Esophagus muscularis mucosa (tissue), 4 donors: ENCODE measurements at regions not wholly inside any gene's neighbourhood (a gene's known extent, or its start where the extent isn't known, plus 50 kb on each side); places are given as distances from the start of the nearest gene placed in this dataset.

Source experiments
- DNase-seq: peaks from one replicate; pipeline ENCODE4 v3.0.0-alpha.2; 2017; ENCODE audit errors: extremely low spot score
- H3K27ac ChIP-seq, 4 donors: fragments of 200-600 bp; sonication (generic); replicated peaks in 1 of 4; 1 replicate in 3 of 4; 2 replicates in 1 of 4; pipeline ENCODE4 v1.5.1; 2016 to 2019; ENCODE audit warnings: mild to moderate bottlenecking in 1 of 4
- H3K27me3 ChIP-seq, 4 donors: fragments of 200-600 bp; sonication (generic); one replicate each; pipeline versions ENCODE4 v1.5.1 to v1.6.0; 2016 to 2019
- H3K36me3 ChIP-seq, 4 donors: fragments of 200-600 bp; sonication (generic); one replicate each; pipeline ENCODE4 v1.5.1; 2016 to 2019
- H3K4me1 ChIP-seq, 4 donors: fragments of 200-600 bp; sonication (generic); one replicate each; pipeline ENCODE4 v1.5.1; 2016 to 2019
- H3K4me3 ChIP-seq, 4 donors: fragments of 200-600 bp; sonication (generic); 1 replicate in 2 of 4; 2 replicates in 2 of 4; pipeline ENCODE4 v1.5.1; 2016 to 2019; ENCODE audit warnings: mild to moderate bottlenecking in 4 of 4, moderate library complexity in 1 of 4
- H3K9me3 ChIP-seq, 4 donors: fragments of 200-600 bp; sonication (generic); 1 replicate in 3 of 4; 2 replicates in 1 of 4; pipeline ENCODE4 v1.5.1; 2016 to 2019
- EP300 ChIP-seq: sonication (generic); formaldehyde crosslinking; IDR thresholded peaks from one replicate; pipeline ENCODE4 v1.6.1; 2017; ENCODE audit warnings: antibody characterized with exemption
- POLR2A ChIP-seq: fragments of 450-650 bp; IDR thresholded peaks from one replicate; pipeline ENCODE4 v1.6.1; 2017; ENCODE audit warnings: antibody characterized with exemption, moderate library complexity, mild to moderate bottlenecking, low read depth
- POLR2AphosphoS5 ChIP-seq, 2 donors: sonication (generic); formaldehyde crosslinking; IDR thresholded peaks; one replicate each; pipeline ENCODE4 v1.6.1; 2017; ENCODE audit warnings: antibody characterized with exemption in 2 of 2
- WGBS: methylation state at CpG from one replicate; pipeline ENCODE4 v1.1.5; 2018; 5-methylcytosine and 5-hydroxymethylcytosine counted together
- intact Hi-C: fragments of 100-400 bp; cut with DNase I; formaldehyde crosslinking; loops from one replicate; pipeline ENCODE4 v1.15.1; 2023
- TF ChIP-seq, protein P1 (sequence below), 3 experiments: fragments of 200-600 bp in 2 of 3; fragments of 450-650 bp in 1 of 3; sonication (generic) in 2 of 3; IDR thresholded peaks; one replicate each; pipeline ENCODE4 v1.5.1; 2017 to 2019; ENCODE audit warnings: antibody characterized with exemption in 3 of 3, mild to moderate bottlenecking in 2 of 3, moderate library complexity in 1 of 3

DNA sequence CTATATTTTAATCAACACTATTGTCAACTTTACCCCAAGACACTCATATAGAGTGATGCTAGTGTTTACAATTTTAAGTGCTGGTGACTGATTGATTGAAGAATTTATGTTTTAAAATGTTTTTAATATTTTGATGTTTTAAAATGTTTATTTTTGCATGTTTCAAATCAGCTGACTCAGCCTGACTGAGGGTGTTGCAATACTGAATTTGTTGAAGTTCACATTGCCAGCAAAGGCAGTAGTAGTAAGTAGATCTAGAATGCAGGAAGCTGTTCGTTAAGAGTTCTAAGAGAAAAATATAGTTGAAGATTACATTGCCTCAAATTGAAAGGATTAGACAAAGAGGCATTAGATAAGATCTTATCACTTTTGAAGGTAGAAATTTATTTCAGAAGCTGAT, 977.6 kb downstream of the IGSF11 start:
- intact Hi-C loops: no loop called here

GRCh38 chr3:118059096-118059495, 975.5 kb downstream of the IGSF11 start:
- DNase-seq: no peak
- Histone ChIP-seq H3K36me3 (no peaks in the 10 kb centered on the region), H3K27me3 (no peaks in the 10 kb centered on the region), H3K27ac (no peak overlapping the region), H3K4me1 (no peaks in the 10 kb centered on the region), H3K9me3 (no peaks in the 10 kb centered on the region), H3K4me3 (no peak overlapping the region)
- no peak for TF ChIP-seq EP300
- TF ChIP-seq POLR2AphosphoS5 (IDR thresholded peaks at IDR 0.05): no peak
- TF ChIP-seq, protein P1, sequence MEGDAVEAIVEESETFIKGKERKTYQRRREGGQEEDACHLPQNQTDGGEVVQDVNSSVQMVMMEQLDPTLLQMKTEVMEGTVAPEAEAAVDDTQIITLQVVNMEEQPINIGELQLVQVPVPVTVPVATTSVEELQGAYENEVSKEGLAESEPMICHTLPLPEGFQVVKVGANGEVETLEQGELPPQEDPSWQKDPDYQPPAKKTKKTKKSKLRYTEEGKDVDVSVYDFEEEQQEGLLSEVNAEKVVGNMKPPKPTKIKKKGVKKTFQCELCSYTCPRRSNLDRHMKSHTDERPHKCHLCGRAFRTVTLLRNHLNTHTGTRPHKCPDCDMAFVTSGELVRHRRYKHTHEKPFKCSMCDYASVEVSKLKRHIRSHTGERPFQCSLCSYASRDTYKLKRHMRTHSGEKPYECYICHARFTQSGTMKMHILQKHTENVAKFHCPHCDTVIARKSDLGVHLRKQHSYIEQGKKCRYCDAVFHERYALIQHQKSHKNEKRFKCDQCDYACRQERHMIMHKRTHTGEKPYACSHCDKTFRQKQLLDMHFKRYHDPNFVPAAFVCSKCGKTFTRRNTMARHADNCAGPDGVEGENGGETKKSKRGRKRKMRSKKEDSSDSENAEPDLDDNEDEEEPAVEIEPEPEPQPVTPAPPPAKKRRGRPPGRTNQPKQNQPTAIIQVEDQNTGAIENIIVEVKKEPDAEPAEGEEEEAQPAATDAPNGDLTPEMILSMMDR (IDR thresholded peaks at IDR 0.05): no peak
- no peak for TF ChIP-seq POLR2A
- intact Hi-C loops: no loop called here

More for the DNA sequence above, 977.6 kb downstream of the IGSF11 start:
- no peak for DNase-seq
- H3K9me3 ChIP-seq: no peaks in the 10 kb centered on the region
- no peak for TF ChIP-seq POLR2AphosphoS5 (IDR thresholded peaks at IDR 0.05)
- TF ChIP-seq EP300: no peak
- TF ChIP-seq, protein P1 (IDR thresholded peaks at IDR 0.05): no peak
- TF ChIP-seq POLR2A: no peak
- no peak overlapping the region for H3K4me3 ChIP-seq
- H3K27ac ChIP-seq: no peak overlapping the region
- no peaks in the 10 kb centered on the region for H3K4me1 ChIP-seq
- no peaks in the 10 kb centered on the region for H3K27me3 ChIP-seq
- WGBS: 71% methylated on average over 1 of the region's 1 CpG
- H3K36me3 ChIP-seq: no peaks in the 10 kb centered on the region

- H3K27me3 ChIP-seq: no peaks in the 10 kb centered on the region
- H3K4me3 ChIP-seq: no peak overlapping the region
- H3K4me1 ChIP-seq: no peaks in the 10 kb centered on the region
- TF ChIP-seq POLR2A (no peak), POLR2AphosphoS5 (IDR thresholded peaks at IDR 0.05) (no peak), EP300 (no peak)
- TF ChIP-seq, protein P1 (IDR thresholded peaks at IDR 0.05): no peak
- H3K27ac ChIP-seq: no peak overlapping the region
- WGBS: 83% methylated on average over 4 of the region's 4 CpGs
- intact Hi-C loops: no loop called here
- H3K36me3 ChIP-seq: no peaks in the 10 kb centered on the region
- H3K9me3 ChIP-seq: peaks cover 0 to 12% (median 0%) of the 10 kb centered on the region in 4 donors
- DNase-seq: no peak
These were observed 967.2 kb downstream of the IGSF11 start for GRCh38 chr3:118067439-118067838.

DNA sequence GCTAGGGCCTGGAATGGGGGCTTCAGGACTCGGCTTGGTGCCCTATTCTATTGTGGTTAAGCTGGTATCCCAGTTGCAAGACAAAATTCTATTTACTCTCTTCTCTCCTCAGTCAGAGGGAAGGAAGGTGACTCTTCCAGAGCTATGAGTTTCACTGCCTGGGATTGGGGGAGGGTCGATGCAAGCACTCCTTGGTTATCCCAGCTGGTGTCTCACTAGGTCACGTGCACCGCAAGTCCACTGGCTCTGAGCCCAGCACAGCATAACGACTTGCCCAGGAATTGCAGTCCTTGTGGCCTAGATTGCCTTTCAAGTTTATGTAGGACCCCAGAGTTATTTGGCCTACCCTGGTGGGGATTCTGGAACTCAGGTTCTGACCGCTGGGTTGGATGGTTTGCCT, 958.8 kb downstream of the IGSF11 start:
- no peaks in the 10 kb centered on the region for H3K4me1 ChIP-seq
- H3K36me3 ChIP-seq: no peaks in the 10 kb centered on the region
- H3K27me3 ChIP-seq: no peaks in the 10 kb centered on the region
- no peak overlapping the region for H3K27ac ChIP-seq
- WGBS: 68% methylated on average over 6 of the region's 6 CpGs
- TF ChIP-seq, protein P1 (IDR thresholded peaks at IDR 0.05): no peak
- no peak for TF ChIP-seq POLR2A
- TF ChIP-seq POLR2AphosphoS5 (IDR thresholded peaks at IDR 0.05): no peak
- no peak for TF ChIP-seq EP300
- intact Hi-C loops: no loop called here
- no peak for DNase-seq
- no peak overlapping the region for H3K4me3 ChIP-seq
- peaks cover 0 to 20% (median 6%) of the 10 kb centered on the region in 4 donors for H3K9me3 ChIP-seq

- WGBS: 66% methylated on average over 1 of the region's 1 CpG
- intact Hi-C loops: no loop called here
- TF ChIP-seq POLR2AphosphoS5 (IDR thresholded peaks at IDR 0.05) (no peak), EP300 (no peak), POLR2A (no peak)
- TF ChIP-seq, protein P1 (IDR thresholded peaks at IDR 0.05): no peak
These were observed 957.3 kb downstream of the IGSF11 start for GRCh38 chr3:118077332-118077731.

More at GRCh38 chr3:118077332-118077731, 957.3 kb downstream of the IGSF11 start:
- Histone ChIP-seq H3K27me3 (no peaks in the 10 kb centered on the region), H3K9me3 (peaks cover 0 to 13% (median 6%) of the 10 kb centered on the region in 4 donors), H3K4me3 (no peak overlapping the region), H3K27ac (no peak overlapping the region), H3K36me3 (no peaks in the 10 kb centered on the region), H3K4me1 (no peaks in the 10 kb centered on the region)
- DNase-seq: no peak
